ENCODE measurements at regions not wholly inside any gene's neighbourhood (a gene's known extent, or its start where the extent isn't known, plus 50 kb on each side); places are given as distances from the start of the nearest gene placed in this dataset.

GRCh38 chr13:103957939-103958338, 891.7 kb upstream of the SLC10A2 start:
- TF ChIP-seq POLR2A (IDR thresholded peaks at IDR 0.05; ENCODE audit: low read depth) (no peak), EP300 (IDR thresholded peaks at IDR 0.05) (no peak)

All from esophagus muscularis mucosa (tissue), 2 donors.